ENCODE measurements at regions not wholly inside any gene's neighbourhood (a gene's known extent, or its start where the extent isn't known, plus 50 kb on each side); places are given as distances from the start of the nearest gene placed in this dataset.

- TF ChIP-seq CTCF (IDR thresholded peaks at IDR 0.05) (no peak), POLR2A (IDR thresholded peaks at IDR 0.05) (no peak), EP300 (IDR thresholded peaks at IDR 0.05) (no peak), POLR2AphosphoS5 (IDR thresholded peaks at IDR 0.05) (no peak)
Measured at GRCh38 chr5:14066326-14066725, 76.8 kb upstream of the TRIO start.
